ENCODE measurements at regions not wholly inside any gene's neighbourhood (a gene's known extent, or its start where the extent isn't known, plus 50 kb on each side); places are given as distances from the start of the nearest gene placed in this dataset.
"Not testable (repeated sequence)": the region's sequence is repeated elsewhere in the genome, so short reads cannot be mapped to it uniquely, and the experiment has no call there.

- DNase-seq, result no peak
These were observed 627.6 kb upstream of the PHF14 start for GRCh38 chr7:10346032-10346431.

- DNase-seq, result no peak
These were observed 617.9 kb upstream of the PHF14 start for GRCh38 chr7:10355816-10356215.

- DNase-seq, result no peak
These were observed 613.6 kb upstream of the PHF14 start for GRCh38 chr7:10360050-10360449.

- no peak for DNase-seq
These were observed 571.9 kb upstream of the PHF14 start for GRCh38 chr7:10401793-10402192.

GRCh38 chr7:10412422-10413019, 561.2 kb upstream of the PHF14 start:
- peak; percentile 8 for DNase-seq

- no peak for DNase-seq
These were observed 554.7 kb upstream of the PHF14 start for GRCh38 chr7:10418985-10419384.

GRCh38 chr7:10429031-10429430, 544.6 kb upstream of the PHF14 start:
- DNase-seq, result no peak

- no peak for DNase-seq
These were observed 544.2 kb upstream of the PHF14 start for GRCh38 chr7:10429511-10429910.

- DNase-seq, result no peak
These were observed 537.4 kb upstream of the PHF14 start for GRCh38 chr7:10436302-10436701.

- no peak for DNase-seq
These were observed 534.6 kb upstream of the PHF14 start for GRCh38 chr7:10439027-10439426.

GRCh38 chr7:10455936-10456335, 517.7 kb upstream of the PHF14 start:
- no peak for DNase-seq

- no peak for DNase-seq
These were observed 513.2 kb upstream of the PHF14 start for GRCh38 chr7:10460474-10460873.

GRCh38 chr7:10463701-10464100, 510.0 kb upstream of the PHF14 start:
- DNase-seq, result no peak

GRCh38 chr7:10465536-10465935, 508.1 kb upstream of the PHF14 start:
- DNase-seq, result not testable (repeated sequence)

- no peak for DNase-seq
These were observed 504.8 kb upstream of the PHF14 start for GRCh38 chr7:10468908-10469307.

- DNase-seq, result no peak
These were observed 504.2 kb upstream of the PHF14 start for GRCh38 chr7:10469476-10469875.

GRCh38 chr7:10471280-10472058, 502.2 kb upstream of the PHF14 start:
- DNase-seq, result no peak

- no peak for DNase-seq
These were observed 501.6 kb upstream of the PHF14 start for GRCh38 chr7:10472115-10472514.

GRCh38 chr7:10473569-10473968, 500.1 kb upstream of the PHF14 start:
- DNase-seq, result no peak

- no peak for DNase-seq
These were observed 499.6 kb upstream of the PHF14 start for GRCh38 chr7:10474048-10474447.

- no peak for DNase-seq
These were observed 497.6 kb upstream of the PHF14 start for GRCh38 chr7:10475940-10476641.

GRCh38 chr7:10476642-10477041, 497.0 kb upstream of the PHF14 start:
- no peak for DNase-seq

GRCh38 chr7:10483671-10484070, 490.0 kb upstream of the PHF14 start:
- DNase-seq, result no peak

- DNase-seq, result no peak
These were observed 488.9 kb upstream of the PHF14 start for GRCh38 chr7:10484767-10485166.

Data from CD4-positive, alpha-beta T cell treated with Interleukin-17A for 1 hour (primary cell).